Progenitor cell of endocrine pancreas (in vitro differentiated cells): ENCODE measurements at regions not wholly inside any gene's neighbourhood (a gene's known extent, or its start where the extent isn't known, plus 50 kb on each side); places are given as distances from the start of the nearest gene placed in this dataset.
"Not testable (repeated sequence)": the region's sequence is repeated elsewhere in the genome, so short reads cannot be mapped to it uniquely, and the experiment has no call there.

Experiments
- DNase-seq: peaks from one replicate; pipeline ENCODE4 v3.0.0; 2021; ENCODE audit warnings: low spot score; ENCODE audit not compliant: unreplicated experiment
- H3K27ac Mint-ChIP-seq: 2 replicates; pipeline ENCODE4 v1.8.0; 2021; ENCODE audit warnings: mild to moderate bottlenecking, moderate library complexity, mixed read lengths
- H3K27me3 Mint-ChIP-seq: 2 replicates; pipeline ENCODE4 v1.8.0; 2021; ENCODE audit warnings: mixed read lengths
- H3K36me3 Mint-ChIP-seq: 2 replicates; pipeline ENCODE4 v1.8.0; 2022; ENCODE audit warnings: mixed read lengths; ENCODE audit not compliant: insufficient read depth
- H3K4me1 Mint-ChIP-seq: 2 replicates; pipeline ENCODE4 v1.8.0; 2021; ENCODE audit warnings: low read depth, mixed read lengths
- H3K4me3 Mint-ChIP-seq: 2 replicates; pipeline ENCODE4 v1.8.0; 2021; ENCODE audit warnings: low read depth, mild to moderate bottlenecking, moderate library complexity, mixed read lengths
- H3K9me3 Mint-ChIP-seq: 2 replicates; pipeline ENCODE4 v1.8.0; 2021; ENCODE audit warnings: low read depth, mixed read lengths
- TF ChIP-seq, protein P1 (sequence below): fragments of 200-600 bp; sonication (generic); IDR thresholded peaks from one replicate; pipeline ENCODE4 v1.5.0; 2021; ENCODE audit warnings: antibody characterized with exemption, mild to moderate bottlenecking; ENCODE audit not compliant: unreplicated experiment

DNA sequence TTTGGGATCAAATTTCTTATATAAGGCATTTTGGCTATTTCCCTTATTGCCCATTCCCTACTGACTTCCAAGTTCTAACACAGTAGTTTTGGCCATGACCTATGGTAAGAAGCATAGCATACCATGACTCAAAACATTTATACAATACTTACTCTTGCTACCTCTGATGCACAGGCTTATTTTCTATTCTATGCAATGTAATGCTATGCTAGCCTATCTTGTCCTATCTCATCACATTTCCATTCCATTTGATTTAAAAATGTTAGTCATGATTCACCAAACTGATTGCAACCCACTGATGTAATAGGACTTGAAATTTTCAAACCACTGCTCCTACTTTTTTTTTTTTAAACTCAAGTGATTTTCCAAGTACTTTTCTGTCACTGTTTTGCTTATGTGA, 658.5 kb downstream of the TYW1 start:
- Mint-ChIP-seq H3K9me3 (no peaks in the 10 kb centered on the region), H3K27ac (no peak overlapping the region), H3K36me3 (no peaks in the 10 kb centered on the region), H3K27me3 (peaks cover 3% of the 10 kb centered on the region), H3K4me3 (no peak overlapping the region), H3K4me1 (peaks cover 2% of the 10 kb centered on the region)
- DNase-seq, result no peak
- TF ChIP-seq, protein P1, sequence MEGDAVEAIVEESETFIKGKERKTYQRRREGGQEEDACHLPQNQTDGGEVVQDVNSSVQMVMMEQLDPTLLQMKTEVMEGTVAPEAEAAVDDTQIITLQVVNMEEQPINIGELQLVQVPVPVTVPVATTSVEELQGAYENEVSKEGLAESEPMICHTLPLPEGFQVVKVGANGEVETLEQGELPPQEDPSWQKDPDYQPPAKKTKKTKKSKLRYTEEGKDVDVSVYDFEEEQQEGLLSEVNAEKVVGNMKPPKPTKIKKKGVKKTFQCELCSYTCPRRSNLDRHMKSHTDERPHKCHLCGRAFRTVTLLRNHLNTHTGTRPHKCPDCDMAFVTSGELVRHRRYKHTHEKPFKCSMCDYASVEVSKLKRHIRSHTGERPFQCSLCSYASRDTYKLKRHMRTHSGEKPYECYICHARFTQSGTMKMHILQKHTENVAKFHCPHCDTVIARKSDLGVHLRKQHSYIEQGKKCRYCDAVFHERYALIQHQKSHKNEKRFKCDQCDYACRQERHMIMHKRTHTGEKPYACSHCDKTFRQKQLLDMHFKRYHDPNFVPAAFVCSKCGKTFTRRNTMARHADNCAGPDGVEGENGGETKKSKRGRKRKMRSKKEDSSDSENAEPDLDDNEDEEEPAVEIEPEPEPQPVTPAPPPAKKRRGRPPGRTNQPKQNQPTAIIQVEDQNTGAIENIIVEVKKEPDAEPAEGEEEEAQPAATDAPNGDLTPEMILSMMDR, result no peak

DNA sequence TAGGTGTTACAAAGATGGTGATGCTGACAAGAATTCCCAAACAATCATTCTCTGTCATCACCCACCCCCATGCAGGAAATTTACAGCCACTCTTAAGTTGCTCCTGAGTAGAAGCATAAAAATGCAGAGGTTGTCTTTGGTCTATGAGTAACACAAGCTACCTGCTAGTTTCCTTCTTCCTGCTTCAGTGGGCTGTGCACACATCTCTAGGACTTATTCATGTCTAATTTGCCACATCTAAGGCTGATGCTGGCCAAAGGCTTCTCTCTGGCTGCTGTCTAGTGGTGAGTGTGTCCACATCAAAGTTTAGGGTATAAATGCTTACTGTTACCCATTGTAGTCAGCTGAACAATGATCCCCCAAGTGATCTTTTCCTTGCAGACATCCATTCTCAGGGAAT, 662.5 kb downstream of the TYW1 start:
- TF ChIP-seq, protein P1, result no peak
- no peak overlapping the region for H3K4me3 Mint-ChIP-seq
- H3K36me3 Mint-ChIP-seq, result peaks cover 2% of the 10 kb centered on the region
- peaks cover 12% of the 10 kb centered on the region for H3K9me3 Mint-ChIP-seq
- no peak overlapping the region for H3K27ac Mint-ChIP-seq
- peaks cover 2% of the 10 kb centered on the region for H3K27me3 Mint-ChIP-seq
- peaks cover 1% of the 10 kb centered on the region for H3K4me1 Mint-ChIP-seq
- DNase-seq, result no peak

DNA sequence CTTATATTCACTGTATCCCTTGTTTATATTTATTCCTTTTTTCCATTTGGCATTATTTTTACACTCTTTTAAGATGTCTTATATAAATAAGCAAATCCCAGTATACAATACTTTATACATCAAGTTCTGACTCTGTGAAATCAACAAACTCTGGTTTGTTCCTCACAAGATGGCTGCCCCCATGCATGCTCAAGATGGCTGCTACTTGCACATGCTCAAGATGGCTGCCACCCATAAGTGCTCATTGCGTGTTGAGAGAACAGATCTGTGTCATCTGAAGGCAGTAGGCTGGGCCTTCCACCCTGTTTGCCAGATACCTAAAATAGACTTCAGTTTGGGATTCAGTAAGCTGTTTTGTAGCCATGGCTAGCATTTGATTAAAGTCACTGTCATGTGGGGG, 666.2 kb downstream of the TYW1 start:
- Mint-ChIP-seq H3K4me1 (peaks cover 10% of the 10 kb centered on the region), H3K4me3 (no peak overlapping the region), H3K36me3 (peaks cover 6% of the 10 kb centered on the region), H3K27ac (no peak overlapping the region), H3K9me3 (peaks cover 20% of the 10 kb centered on the region), H3K27me3 (no peaks in the 10 kb centered on the region)
- TF ChIP-seq, protein P1, result no peak
- DNase-seq, result no peak

DNA sequence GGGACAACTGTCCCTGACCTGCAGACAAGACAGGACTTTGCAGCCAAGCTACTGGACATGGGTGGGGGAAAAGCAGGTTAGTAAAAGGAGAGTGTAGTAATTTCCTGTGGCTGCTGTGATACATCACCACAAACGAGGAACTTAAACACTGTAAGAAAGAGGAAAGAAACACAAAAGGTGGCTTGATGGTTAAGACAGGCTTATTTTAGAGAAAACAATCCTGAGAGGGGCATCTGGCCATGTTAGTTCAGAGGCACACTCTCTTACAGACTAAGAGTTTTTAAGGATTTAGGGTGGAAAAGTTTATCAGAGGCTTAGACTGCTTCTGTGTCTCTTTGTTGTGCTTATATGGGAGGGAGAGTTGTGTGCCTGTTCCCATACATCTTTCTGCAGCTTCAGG, 667.0 kb downstream of the TYW1 start:
- TF ChIP-seq, protein P1, result no peak
- no peak for DNase-seq
- Mint-ChIP-seq H3K4me3 (no peak overlapping the region), H3K36me3 (peaks cover 6% of the 10 kb centered on the region), H3K27me3 (no peaks in the 10 kb centered on the region), H3K9me3 (peaks cover 20% of the 10 kb centered on the region), H3K27ac (no peak overlapping the region), H3K4me1 (peaks cover 10% of the 10 kb centered on the region)

DNA sequence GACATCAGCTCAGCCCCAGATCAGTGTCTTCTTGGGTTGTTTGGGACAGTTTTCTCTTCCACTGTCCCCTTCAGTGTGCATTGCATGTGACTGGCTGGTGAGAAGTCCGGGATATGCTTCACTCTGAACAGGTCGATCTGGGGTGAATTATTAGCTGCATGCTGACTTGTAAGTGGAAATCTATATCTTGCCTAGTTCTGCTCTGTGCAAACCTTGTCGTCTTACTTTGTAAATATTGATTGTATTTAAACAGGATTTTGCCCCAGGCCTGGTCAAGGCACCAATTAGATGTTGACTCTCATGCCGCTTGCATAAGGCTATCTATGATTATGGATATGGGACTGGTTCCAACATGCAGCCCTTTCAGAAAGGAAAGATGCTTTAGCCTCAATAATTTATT, 669.7 kb downstream of the TYW1 start:
- H3K4me3 Mint-ChIP-seq, H3K4me1 Mint-ChIP-seq, H3K36me3 Mint-ChIP-seq, H3K27me3 Mint-ChIP-seq, H3K27ac Mint-ChIP-seq: not testable (repeated sequence)
- H3K9me3 Mint-ChIP-seq, result peaks cover 33% of the 10 kb centered on the region
- DNase-seq, result peak; percentile 12

DNA sequence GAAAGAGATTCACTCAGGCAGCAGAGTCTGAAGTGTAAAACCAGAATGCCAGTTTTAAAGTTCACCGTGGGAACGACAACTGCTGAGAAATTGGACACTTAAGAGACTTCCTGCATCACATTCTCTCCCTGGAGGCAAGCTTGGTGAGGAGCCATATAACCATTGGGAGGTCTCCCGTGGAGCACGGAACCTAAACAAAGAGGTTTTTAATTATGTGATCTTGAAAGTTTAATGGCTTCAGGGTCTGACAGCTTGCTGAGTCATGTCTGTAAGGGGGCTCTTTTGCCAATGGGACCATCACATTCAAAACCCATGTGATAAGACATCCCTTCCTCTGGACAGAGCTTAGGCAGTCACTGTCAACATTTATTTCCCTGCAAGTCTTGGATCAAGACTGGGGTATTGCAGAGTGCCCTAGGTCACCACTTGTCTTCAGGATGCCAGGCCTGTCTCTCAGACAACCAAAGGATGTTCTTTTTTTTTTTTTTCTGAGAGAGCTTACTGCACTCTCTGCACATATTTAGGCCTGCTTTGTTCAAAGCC, 674.4 kb downstream of the TYW1 start:
- peaks cover 23% of the 10 kb centered on the region for H3K9me3 Mint-ChIP-seq
- no peak overlapping the region for H3K27ac Mint-ChIP-seq
- H3K27me3 Mint-ChIP-seq, result no peaks in the 10 kb centered on the region
- no peak for DNase-seq
- TF ChIP-seq, protein P1, result no peak
- H3K36me3 Mint-ChIP-seq, result peaks cover 6% of the 10 kb centered on the region
- H3K4me3 Mint-ChIP-seq, result no peak overlapping the region
- H3K4me1 Mint-ChIP-seq, result peaks cover 7% of the 10 kb centered on the region
